ENCODE measurements at regions not wholly inside any gene's neighbourhood (a gene's known extent, or its start where the extent isn't known, plus 50 kb on each side); places are given as distances from the start of the nearest gene placed in this dataset.

- H3K9me3 ChIP-seq (ENCODE audit: control insufficient read depth in 4 of 4, low read length in 3 of 4): no peaks in the 10 kb centered on the region
- TF ChIP-seq FOXA2 (IDR thresholded peaks at IDR 0.05) (no peak), EGR1 (IDR thresholded peaks at IDR 0.05; ENCODE audit: low read depth in 2 of 2) (no peak), TAF1 (conservative IDR thresholded peaks at IDR 0.05) (no peak), MAX (IDR thresholded peaks at IDR 0.05) (no peak), GABPA (IDR thresholded peaks at IDR 0.05 in 1 of 2, conservative IDR thresholded peaks at IDR 0.05 in 1 of 2) (no peak), CTCF (IDR thresholded peaks at IDR 0.05; ENCODE audit: low read depth, low read length, missing input control) (no peak), HNF4A (conservative IDR thresholded peaks at IDR 0.05) (no peak), RXRA (IDR thresholded peaks at IDR 0.05) (no peak)
- TF ChIP-seq, protein P1, sequence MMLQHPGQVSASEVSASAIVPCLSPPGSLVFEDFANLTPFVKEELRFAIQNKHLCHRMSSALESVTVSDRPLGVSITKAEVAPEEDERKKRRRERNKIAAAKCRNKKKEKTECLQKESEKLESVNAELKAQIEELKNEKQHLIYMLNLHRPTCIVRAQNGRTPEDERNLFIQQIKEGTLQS (IDR thresholded peaks at IDR 0.05): no peak
- H3K27ac ChIP-seq (ENCODE audit: low read depth in 1 of 2, low read length in 2 of 2): no peak overlapping the region
- H3K4me3 ChIP-seq (ENCODE audit: low read depth in 1 of 3, low read length in 3 of 3): no peak overlapping the region
- no peaks in the 10 kb centered on the region for H3K27me3 ChIP-seq (ENCODE audit: control insufficient read depth in 4 of 4, insufficient read depth in 4 of 4, low read length in 3 of 4)
- H3K4me1 ChIP-seq (ENCODE audit: control insufficient read depth in 4 of 4, insufficient read depth in 4 of 4, low read length in 3 of 4): no peaks in the 10 kb centered on the region
- WGBS: 59% methylated on average over 1 of the region's 1 CpG
- no peaks in the 10 kb centered on the region for H3K36me3 ChIP-seq (ENCODE audit: control insufficient read depth in 4 of 4, insufficient read depth in 3 of 4, low read depth in 1 of 4, low read length in 3 of 4)
- no peak for DNase-seq (ENCODE audit: low spot score)
- H3K9ac ChIP-seq (ENCODE audit: low read depth in 1 of 2, low read length in 2 of 2): no peak overlapping the region
These were observed 1196.2 kb downstream of the PCDH9 start for GRCh38 chr13:66033924-66034323.

GRCh38 chr13:66021846-66022245 is 1208.3 kb downstream of the PCDH9 start:
- Histone ChIP-seq H3K9me3 (ENCODE audit: control insufficient read depth in 4 of 4, low read length in 3 of 4) (no peaks in the 10 kb centered on the region), H3K36me3 (ENCODE audit: control insufficient read depth in 4 of 4, insufficient read depth in 3 of 4, low read depth in 1 of 4, low read length in 3 of 4) (no peaks in the 10 kb centered on the region), H3K4me3 (ENCODE audit: low read depth in 1 of 3, low read length in 3 of 3) (no peak overlapping the region), H3K4me1 (ENCODE audit: control insufficient read depth in 4 of 4, insufficient read depth in 4 of 4, low read length in 3 of 4) (no peaks in the 10 kb centered on the region), H3K27ac (ENCODE audit: low read depth in 1 of 2, low read length in 2 of 2) (no peak overlapping the region), H3K27me3 (ENCODE audit: control insufficient read depth in 4 of 4, insufficient read depth in 4 of 4, low read length in 3 of 4) (no peaks in the 10 kb centered on the region), H3K9ac (ENCODE audit: low read depth in 1 of 2, low read length in 2 of 2) (no peak overlapping the region)
- DNase-seq (ENCODE audit: low spot score): no peak
- TF ChIP-seq RAD21 (IDR thresholded peaks at IDR 0.05) (no peak), GABPA (IDR thresholded peaks at IDR 0.05 in 1 of 2, conservative IDR thresholded peaks at IDR 0.05 in 1 of 2) (no peak), TAF1 (conservative IDR thresholded peaks at IDR 0.05) (no peak), HNF4G (IDR thresholded peaks at IDR 0.05) (no peak), EGR1 (IDR thresholded peaks at IDR 0.05; ENCODE audit: low read depth in 2 of 2) (no peak), HNF4A (conservative IDR thresholded peaks at IDR 0.05) (no peak), SP1 (IDR thresholded peaks at IDR 0.05) (no peak), FOXA2 (IDR thresholded peaks at IDR 0.05) (no peak), RXRA (IDR thresholded peaks at IDR 0.05) (no peak), YY1 (IDR thresholded peaks at IDR 0.05) (no peak), CTCF (IDR thresholded peaks at IDR 0.05; ENCODE audit: low read depth, low read length, missing input control) (no peak), MAX (IDR thresholded peaks at IDR 0.05) (no peak), JUND (IDR thresholded peaks at IDR 0.05) (no peak), NR2F2 (IDR thresholded peaks at IDR 0.05) (no peak)
- TF ChIP-seq, protein P1 (IDR thresholded peaks at IDR 0.05): no peak
- TF ChIP-seq, protein P2, sequence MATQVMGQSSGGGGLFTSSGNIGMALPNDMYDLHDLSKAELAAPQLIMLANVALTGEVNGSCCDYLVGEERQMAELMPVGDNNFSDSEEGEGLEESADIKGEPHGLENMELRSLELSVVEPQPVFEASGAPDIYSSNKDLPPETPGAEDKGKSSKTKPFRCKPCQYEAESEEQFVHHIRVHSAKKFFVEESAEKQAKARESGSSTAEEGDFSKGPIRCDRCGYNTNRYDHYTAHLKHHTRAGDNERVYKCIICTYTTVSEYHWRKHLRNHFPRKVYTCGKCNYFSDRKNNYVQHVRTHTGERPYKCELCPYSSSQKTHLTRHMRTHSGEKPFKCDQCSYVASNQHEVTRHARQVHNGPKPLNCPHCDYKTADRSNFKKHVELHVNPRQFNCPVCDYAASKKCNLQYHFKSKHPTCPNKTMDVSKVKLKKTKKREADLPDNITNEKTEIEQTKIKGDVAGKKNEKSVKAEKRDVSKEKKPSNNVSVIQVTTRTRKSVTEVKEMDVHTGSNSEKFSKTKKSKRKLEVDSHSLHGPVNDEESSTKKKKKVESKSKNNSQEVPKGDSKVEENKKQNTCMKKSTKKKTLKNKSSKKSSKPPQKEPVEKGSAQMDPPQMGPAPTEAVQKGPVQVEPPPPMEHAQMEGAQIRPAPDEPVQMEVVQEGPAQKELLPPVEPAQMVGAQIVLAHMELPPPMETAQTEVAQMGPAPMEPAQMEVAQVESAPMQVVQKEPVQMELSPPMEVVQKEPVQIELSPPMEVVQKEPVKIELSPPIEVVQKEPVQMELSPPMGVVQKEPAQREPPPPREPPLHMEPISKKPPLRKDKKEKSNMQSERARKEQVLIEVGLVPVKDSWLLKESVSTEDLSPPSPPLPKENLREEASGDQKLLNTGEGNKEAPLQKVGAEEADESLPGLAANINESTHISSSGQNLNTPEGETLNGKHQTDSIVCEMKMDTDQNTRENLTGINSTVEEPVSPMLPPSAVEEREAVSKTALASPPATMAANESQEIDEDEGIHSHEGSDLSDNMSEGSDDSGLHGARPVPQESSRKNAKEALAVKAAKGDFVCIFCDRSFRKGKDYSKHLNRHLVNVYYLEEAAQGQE (IDR thresholded peaks at IDR 0.05): no peak
- WGBS: 63% methylated on average over 1 of the region's 1 CpG

All from liver (tissue), 8 donors.